Epithelial cell of esophagus (primary cell): ENCODE measurements at regions not wholly inside any gene's neighbourhood (a gene's known extent, or its start where the extent isn't known, plus 50 kb on each side); places are given as distances from the start of the nearest gene placed in this dataset.

ENCODE experiments used
- DNase-seq: peaks from one replicate; pipeline ENCODE4 v3.0.0; 2010; ENCODE audit warnings: low read depth
- H3K4me3 ChIP-seq: 2 replicates; pipeline ENCODE4 v1.5.1; 2011; ENCODE audit warnings: mild to moderate bottlenecking, low read length, control low read depth
- TF ChIP-seq, protein P1 (sequence below): IDR thresholded peaks from 2 replicates; pipeline ENCODE4 v1.5.1; 2011; ENCODE audit warnings: low read depth, mild to moderate bottlenecking, low read length, control low read depth, inconsistent platforms; ENCODE audit not compliant: insufficient read depth; ENCODE audit errors: missing control alignments

DNA sequence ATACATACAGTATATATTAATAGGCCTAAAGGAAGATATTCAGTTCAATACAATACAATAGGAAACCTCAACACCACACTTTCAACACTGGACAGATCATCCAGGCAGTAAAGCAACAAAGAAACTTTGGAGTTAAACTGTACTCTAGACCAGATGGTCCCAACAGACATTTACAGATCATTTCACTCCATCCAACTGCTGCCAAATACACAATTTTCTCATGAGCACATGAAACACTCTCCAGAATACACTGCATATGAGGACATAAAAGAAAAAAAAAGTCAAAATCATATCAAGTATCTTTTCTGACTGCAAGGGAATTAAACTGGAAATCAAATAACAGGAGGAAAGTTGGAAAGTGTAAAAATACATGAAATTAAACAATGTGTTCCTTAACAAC lies 607.5 kb upstream of the BRINP3 start:
- TF ChIP-seq, protein P1, sequence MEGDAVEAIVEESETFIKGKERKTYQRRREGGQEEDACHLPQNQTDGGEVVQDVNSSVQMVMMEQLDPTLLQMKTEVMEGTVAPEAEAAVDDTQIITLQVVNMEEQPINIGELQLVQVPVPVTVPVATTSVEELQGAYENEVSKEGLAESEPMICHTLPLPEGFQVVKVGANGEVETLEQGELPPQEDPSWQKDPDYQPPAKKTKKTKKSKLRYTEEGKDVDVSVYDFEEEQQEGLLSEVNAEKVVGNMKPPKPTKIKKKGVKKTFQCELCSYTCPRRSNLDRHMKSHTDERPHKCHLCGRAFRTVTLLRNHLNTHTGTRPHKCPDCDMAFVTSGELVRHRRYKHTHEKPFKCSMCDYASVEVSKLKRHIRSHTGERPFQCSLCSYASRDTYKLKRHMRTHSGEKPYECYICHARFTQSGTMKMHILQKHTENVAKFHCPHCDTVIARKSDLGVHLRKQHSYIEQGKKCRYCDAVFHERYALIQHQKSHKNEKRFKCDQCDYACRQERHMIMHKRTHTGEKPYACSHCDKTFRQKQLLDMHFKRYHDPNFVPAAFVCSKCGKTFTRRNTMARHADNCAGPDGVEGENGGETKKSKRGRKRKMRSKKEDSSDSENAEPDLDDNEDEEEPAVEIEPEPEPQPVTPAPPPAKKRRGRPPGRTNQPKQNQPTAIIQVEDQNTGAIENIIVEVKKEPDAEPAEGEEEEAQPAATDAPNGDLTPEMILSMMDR, result no peak
- no peak overlapping the region for H3K4me3 ChIP-seq
- DNase-seq, result no peak

DNA sequence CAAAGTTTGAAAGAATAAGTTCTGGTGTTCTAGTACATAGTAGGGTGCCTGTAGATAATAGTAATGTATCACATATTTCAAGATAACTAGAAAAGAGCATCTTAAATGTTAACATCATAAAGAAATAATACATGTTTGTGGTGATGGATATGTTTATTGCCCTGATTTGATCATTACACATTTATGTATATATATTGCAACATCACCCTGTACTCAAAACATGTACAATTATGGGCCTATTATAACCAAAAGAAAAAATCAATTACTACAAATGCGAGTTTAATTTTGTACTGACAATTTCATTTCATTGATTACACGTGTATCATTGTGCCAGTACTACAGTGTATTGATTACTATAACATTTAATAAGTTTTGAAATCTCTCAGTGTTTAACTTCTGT lies 609.2 kb upstream of the BRINP3 start:
- no peak overlapping the region for H3K4me3 ChIP-seq
- DNase-seq, result no peak
- TF ChIP-seq, protein P1, result no peak

DNA sequence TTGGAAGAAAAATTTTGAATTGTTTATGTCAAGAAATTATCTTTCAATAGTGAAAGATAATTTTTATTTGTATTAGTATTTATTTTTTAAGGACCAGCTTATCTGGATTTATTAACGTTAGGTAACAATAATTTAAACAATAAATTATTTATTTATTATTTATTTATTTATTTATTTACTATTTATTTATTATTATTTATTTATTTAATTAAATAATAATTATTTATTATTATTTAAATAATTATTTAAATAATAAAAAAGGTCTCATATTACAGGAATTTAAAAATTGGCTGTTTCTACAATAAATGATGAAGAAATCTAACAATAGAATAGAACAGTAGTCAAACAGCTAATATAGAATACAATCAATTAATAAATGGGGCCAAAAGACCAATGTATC lies 618.7 kb upstream of the BRINP3 start:
- no peak overlapping the region for H3K4me3 ChIP-seq
- TF ChIP-seq, protein P1, result no peak
- no peak for DNase-seq

DNA sequence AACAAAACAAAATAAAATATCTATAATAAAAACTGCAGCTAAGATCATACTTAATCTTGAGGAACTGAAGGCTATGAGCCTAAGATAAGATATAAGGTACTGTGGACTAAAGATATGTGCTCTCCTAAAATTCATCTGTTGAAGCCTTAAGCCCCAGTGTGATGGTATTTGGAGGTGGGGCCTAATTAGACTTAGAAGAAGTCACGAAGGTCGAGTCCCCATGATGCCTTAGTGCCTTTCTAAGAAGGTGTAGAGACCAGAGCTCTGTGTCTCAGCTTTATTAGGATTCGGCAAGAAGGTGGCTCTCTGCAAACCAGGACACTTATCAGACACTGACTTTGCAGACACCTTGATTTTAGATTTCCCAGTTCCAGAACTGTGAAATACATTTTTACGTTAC lies 622.0 kb upstream of the BRINP3 start:
- no peak overlapping the region for H3K4me3 ChIP-seq
- no peak for DNase-seq
- TF ChIP-seq, protein P1, result no peak

DNA sequence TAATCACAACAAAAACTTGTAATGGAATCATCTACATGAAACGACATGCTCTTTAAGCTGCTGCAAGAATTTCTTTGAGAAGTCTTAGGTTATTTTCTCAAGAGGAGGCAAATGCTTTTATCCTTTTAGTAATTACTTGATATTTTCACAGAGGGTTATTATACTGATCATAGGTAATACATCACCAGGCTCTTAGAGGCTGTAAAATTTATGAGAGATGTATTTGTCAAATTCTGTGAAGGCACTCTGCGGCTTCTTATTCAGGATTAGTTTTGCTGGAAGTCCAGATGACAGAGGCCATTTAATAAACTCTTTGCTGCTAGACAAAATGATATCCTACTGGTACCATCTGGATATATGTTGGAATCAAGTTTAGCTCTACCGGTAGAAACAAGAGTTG lies 624.3 kb upstream of the BRINP3 start:
- TF ChIP-seq, protein P1, result no peak
- H3K4me3 ChIP-seq, result no peak overlapping the region
- no peak for DNase-seq

DNA sequence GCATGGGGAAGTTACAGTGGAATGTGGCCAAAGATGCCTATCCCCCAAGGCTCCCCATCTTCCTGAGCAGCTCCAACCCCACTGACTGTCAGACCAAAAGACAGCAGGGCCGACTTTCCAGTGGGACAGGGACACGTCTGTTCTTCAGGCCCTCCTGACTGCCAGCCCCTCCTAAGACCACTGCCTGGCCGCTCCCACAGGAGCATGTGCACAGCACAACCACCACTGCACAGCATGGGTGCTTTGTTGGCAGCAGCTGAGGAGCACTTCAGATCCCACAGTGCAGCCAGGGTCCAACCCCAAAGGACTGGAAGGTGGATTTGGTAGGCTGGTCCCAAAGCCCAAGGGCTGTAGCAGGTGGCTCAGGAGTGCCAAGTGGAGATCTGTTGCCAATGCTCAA lies 648.3 kb upstream of the BRINP3 start:
- no peak overlapping the region for H3K4me3 ChIP-seq
- TF ChIP-seq, protein P1, result no peak
- no peak for DNase-seq

DNA sequence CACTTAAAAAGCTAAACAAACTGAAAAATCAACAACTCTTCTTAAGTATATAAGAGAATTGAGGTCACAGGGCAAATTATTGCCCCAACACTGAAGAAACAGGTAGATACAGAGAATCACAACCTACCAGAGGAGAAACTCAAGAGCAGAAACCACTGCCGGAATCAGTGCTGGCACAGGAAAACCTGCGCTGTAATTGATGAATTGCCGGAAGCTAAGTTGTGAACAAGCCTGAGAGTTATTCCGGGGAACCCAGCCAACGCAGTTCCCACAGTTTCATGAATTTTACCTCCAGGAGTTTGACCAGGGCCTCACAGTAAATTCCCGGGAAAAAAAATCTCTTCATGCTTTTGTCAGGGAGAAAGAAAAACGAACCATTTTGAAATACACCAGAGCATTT lies 657.1 kb upstream of the BRINP3 start:
- TF ChIP-seq, protein P1, result no peak
- H3K4me3 ChIP-seq, result no peak overlapping the region
- DNase-seq, result peak; percentile 14
